OCI-LY7 (cell line): ENCODE measurements at regions not wholly inside any gene's neighbourhood (a gene's known extent, or its start where the extent isn't known, plus 50 kb on each side); places are given as distances from the start of the nearest gene placed in this dataset.

Source experiments
- BruUV-seq: library from RNA; stranded (reverse); fragments of 400-500 nt; replicated peaks from 2 replicates; lab custom pipeline; 2021; lab: Mats Ljungman, UMichigan
- CTCF ChIA-PET: fragments of 300-600 bp; sonication (Branson Sonifier 250); formaldehyde crosslinking; loops from one replicate; lab custom pipeline; 2022; ENCODE audit warnings: antibody characterized with exemption; ENCODE audit not compliant: unreplicated experiment; lab: Charles Lee
- POLR2A ChIA-PET: fragments of 300-600 bp; sonication (Branson Sonifier 250); formaldehyde crosslinking; loops from one replicate; lab custom pipeline; 2022; ENCODE audit warnings: antibody characterized with exemption; lab: Charles Lee
- DNase-seq: peaks from one replicate; pipeline ENCODE4 v3.0.0-alpha.2; 2015; ENCODE audit warnings: low spot score
- H2AFZ ChIP-seq: fragments of 200-600 bp; sonication (generic), shearing (Covaris generic); 2 replicates; pipeline ENCODE4 v1.6.1; 2014; ENCODE audit warnings: mild to moderate bottlenecking, antibody characterized with exemption, low read length, moderate library complexity
- H3K27ac ChIP-seq: fragments of 200-600 bp; sonication (generic); 2 replicates; pipeline ENCODE4 v1.5.1; 2014; ENCODE audit warnings: mixed run types, low read depth, mild to moderate bottlenecking, moderate library complexity, low read length, inconsistent platforms; ENCODE audit not compliant: poor library complexity, severe bottlenecking
- H3K36me3 ChIP-seq: fragments of 200-600 bp; sonication (generic); 2 replicates; pipeline ENCODE4 v1.6.1; 2014; ENCODE audit warnings: mild to moderate bottlenecking, antibody characterized with exemption, low read length, moderate library complexity, mixed read lengths; ENCODE audit not compliant: insufficient read depth
- H3K4me1 ChIP-seq: fragments of 200-600 bp; sonication (generic); 2 replicates; pipeline ENCODE4 v1.5.1; 2014; ENCODE audit warnings: mild to moderate bottlenecking, low read length; ENCODE audit not compliant: insufficient read depth, poor library complexity, severe bottlenecking
- H3K4me2 ChIP-seq: fragments of 200-600 bp; sonication (generic); 2 replicates; pipeline ENCODE4 v1.6.1; 2014; ENCODE audit warnings: mild to moderate bottlenecking, low read length
- H3K4me3 ChIP-seq: fragments of 200-600 bp; sonication (generic); 2 replicates; pipeline ENCODE4 v1.5.1; 2014; ENCODE audit warnings: mild to moderate bottlenecking, low read depth, low read length; ENCODE audit not compliant: poor library complexity, severe bottlenecking
- H3K79me2 ChIP-seq: fragments of 200-600 bp; sonication (generic); 2 replicates; pipeline ENCODE4 v1.6.1; 2016; ENCODE audit warnings: low read depth, mild to moderate bottlenecking, low read length, moderate library complexity, mixed read lengths; ENCODE audit not compliant: insufficient read depth
- H3K9me2 ChIP-seq: fragments of 200-600 bp; sonication (generic); 2 replicates; pipeline ENCODE4 v1.6.1; 2016; ENCODE audit warnings: mild to moderate bottlenecking, low read length, mixed read lengths; ENCODE audit not compliant: insufficient read depth
- H3K9me3 ChIP-seq: fragments of 200-600 bp; sonication (generic); 2 replicates; pipeline ENCODE4 v1.6.1; 2014; ENCODE audit warnings: mild to moderate bottlenecking, mixed run types, low read length, mixed read lengths
- H4K20me1 ChIP-seq: fragments of 200-600 bp; sonication (generic); 2 replicates; pipeline ENCODE4 v1.6.1; 2014; ENCODE audit warnings: mild to moderate bottlenecking, antibody characterized with exemption, low read length, moderate library complexity, mixed read lengths; ENCODE audit not compliant: insufficient read depth
- EZH2phosphoT487 ChIP-seq: fragments of 200-600 bp; sonication (generic); IDR thresholded peaks from 2 replicates; pipeline ENCODE4 v1.6.1; 2018; ENCODE audit warnings: low read depth, borderline replicate concordance, mild to moderate bottlenecking, mixed run types, antibody characterized with exemption, low read length, moderate library complexity, mixed read lengths
- intact Hi-C: fragments of 100-400 bp; cut with micrococcal nuclease; formaldehyde crosslinking; loops from one replicate; pipeline ENCODE4 v1.10.0; 2022; ENCODE audit not compliant: unreplicated experiment
- TF ChIP-seq, protein P1 (sequence below): fragments of 200-600 bp; sonication (generic); conservative IDR thresholded peaks from 2 replicates; pipeline ENCODE4 v1.5.1; 2014; ENCODE audit warnings: mild to moderate bottlenecking, antibody characterized with exemption, low read length, moderate library complexity, mixed read lengths

DNA sequence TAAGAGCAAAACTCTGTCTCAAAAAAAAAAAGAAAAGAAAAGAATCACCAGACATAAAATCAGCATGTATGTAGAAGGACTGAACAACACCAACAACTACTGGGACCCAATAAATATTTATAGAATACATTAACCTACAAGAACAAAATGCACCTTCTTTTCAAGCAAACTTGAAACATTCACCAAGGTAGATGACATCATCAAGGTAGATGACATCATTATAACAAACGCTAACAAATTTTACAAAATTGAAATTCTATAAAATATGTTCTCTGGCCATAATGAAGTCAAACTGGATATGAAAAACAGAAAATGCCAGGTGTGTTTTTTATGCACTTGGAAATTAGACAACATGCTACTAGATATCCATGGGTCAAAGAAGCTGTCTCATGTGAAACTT lies 220.2 kb upstream of the SNX7 start:
- Histone ChIP-seq H3K4me1 (no peaks in the 10 kb centered on the region), H3K9me3 (no peaks in the 10 kb centered on the region), H3K36me3 (no peaks in the 10 kb centered on the region), H3K79me2 (no peaks in the 10 kb centered on the region), H3K9me2 (no peaks in the 10 kb centered on the region), H3K27ac (no peak overlapping the region), H3K4me2 (no peak overlapping the region), H3K4me3 (no peak overlapping the region), H2AFZ (no peak overlapping the region), H4K20me1 (no peaks in the 10 kb centered on the region)
- intact Hi-C loops, result no loop called here
- BruUV-seq, result no TSS peak
- CTCF ChIA-PET, result no interaction called here
- DNase-seq, result no peak
- POLR2A ChIA-PET, result no interaction called here
- TF ChIP-seq, protein P1, sequence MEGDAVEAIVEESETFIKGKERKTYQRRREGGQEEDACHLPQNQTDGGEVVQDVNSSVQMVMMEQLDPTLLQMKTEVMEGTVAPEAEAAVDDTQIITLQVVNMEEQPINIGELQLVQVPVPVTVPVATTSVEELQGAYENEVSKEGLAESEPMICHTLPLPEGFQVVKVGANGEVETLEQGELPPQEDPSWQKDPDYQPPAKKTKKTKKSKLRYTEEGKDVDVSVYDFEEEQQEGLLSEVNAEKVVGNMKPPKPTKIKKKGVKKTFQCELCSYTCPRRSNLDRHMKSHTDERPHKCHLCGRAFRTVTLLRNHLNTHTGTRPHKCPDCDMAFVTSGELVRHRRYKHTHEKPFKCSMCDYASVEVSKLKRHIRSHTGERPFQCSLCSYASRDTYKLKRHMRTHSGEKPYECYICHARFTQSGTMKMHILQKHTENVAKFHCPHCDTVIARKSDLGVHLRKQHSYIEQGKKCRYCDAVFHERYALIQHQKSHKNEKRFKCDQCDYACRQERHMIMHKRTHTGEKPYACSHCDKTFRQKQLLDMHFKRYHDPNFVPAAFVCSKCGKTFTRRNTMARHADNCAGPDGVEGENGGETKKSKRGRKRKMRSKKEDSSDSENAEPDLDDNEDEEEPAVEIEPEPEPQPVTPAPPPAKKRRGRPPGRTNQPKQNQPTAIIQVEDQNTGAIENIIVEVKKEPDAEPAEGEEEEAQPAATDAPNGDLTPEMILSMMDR, result no peak
- no peak for TF ChIP-seq EZH2phosphoT487

DNA sequence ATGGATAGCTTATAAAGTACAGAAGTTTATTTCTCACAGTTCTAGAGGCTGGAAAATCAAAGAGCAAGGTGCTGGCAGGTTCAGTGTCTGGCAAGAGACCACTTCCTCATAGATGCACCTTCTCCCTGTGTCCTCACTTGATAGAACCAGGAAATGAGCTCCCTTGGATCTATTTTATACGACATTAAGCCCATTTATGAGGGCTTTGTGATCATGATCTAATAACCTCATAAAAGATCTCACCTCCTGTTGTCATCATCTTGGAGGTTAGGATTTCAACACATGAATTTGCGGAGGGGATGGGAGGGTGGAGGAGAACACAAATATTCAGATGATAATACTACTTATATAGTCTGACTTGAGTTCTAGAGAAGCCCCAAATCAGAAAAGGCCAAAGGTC lies 222.1 kb upstream of the SNX7 start:
- Histone ChIP-seq H3K27ac (no peak overlapping the region), H3K9me3 (no peaks in the 10 kb centered on the region), H3K79me2 (no peaks in the 10 kb centered on the region), H3K36me3 (no peaks in the 10 kb centered on the region), H3K4me3 (no peak overlapping the region), H3K4me1 (no peaks in the 10 kb centered on the region), H3K9me2 (no peaks in the 10 kb centered on the region), H2AFZ (no peak overlapping the region), H4K20me1 (no peaks in the 10 kb centered on the region), H3K4me2 (no peak overlapping the region)
- no peak for TF ChIP-seq EZH2phosphoT487
- TF ChIP-seq, protein P1, result no peak
- ChIA-PET CTCF (no interaction called here), POLR2A (interaction anchor here (0.8 kb wide), 1 partner anchor 14 kb away, joined by 3 read pairs; no protein-coding TSS in a partner anchor)
- intact Hi-C loops, result no loop called here
- DNase-seq, result no peak
- BruUV-seq, result no TSS peak

DNA sequence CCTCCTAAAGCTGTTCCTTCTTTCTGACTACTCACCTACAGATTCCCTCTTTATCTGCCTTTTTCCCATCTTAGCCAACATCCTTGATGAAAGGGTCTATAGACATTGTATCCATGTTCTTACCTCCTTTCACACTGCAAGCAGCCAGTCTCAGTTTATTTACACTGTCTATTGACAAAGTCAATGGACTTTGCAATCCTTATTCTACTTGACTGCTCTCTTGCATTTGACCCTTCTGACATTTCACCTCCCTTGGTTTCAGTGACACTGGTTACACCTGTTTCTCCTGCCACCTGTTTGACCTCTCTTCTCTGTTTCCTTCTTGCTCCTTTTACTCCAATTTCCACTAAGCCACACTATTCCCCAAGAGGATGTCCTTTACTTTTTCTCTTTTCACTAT lies 224.0 kb upstream of the SNX7 start:
- ChIA-PET POLR2A (interaction anchor here (0.6 kb wide), 1 partner anchor 109 kb away, joined by 3 read pairs; no protein-coding TSS in a partner anchor), CTCF (no interaction called here)
- Histone ChIP-seq H3K4me2 (no peak overlapping the region), H3K79me2 (no peaks in the 10 kb centered on the region), H4K20me1 (no peaks in the 10 kb centered on the region), H3K4me3 (no peak overlapping the region), H2AFZ (no peak overlapping the region), H3K9me3 (no peaks in the 10 kb centered on the region), H3K27ac (no peak overlapping the region), H3K4me1 (no peaks in the 10 kb centered on the region), H3K9me2 (no peaks in the 10 kb centered on the region), H3K36me3 (no peaks in the 10 kb centered on the region)
- intact Hi-C loops, result no loop called here
- BruUV-seq, result no TSS peak
- no peak for DNase-seq
- TF ChIP-seq, protein P1, result no peak
- TF ChIP-seq EZH2phosphoT487, result no peak
